HG02884 (cell line): ENCODE measurements at regions not wholly inside any gene's neighbourhood (a gene's known extent, or its start where the extent isn't known, plus 50 kb on each side); places are given as distances from the start of the nearest gene placed in this dataset.

ENCODE experiments used
- ATAC-seq: cut with Tn5 transposase; IDR thresholded peaks from one replicate; pipeline ENCODE4 v1.9.1; 2021; ENCODE audit warnings: mild to moderate bottlenecking, moderate library complexity; ENCODE audit not compliant: unreplicated experiment

GRCh38 chr12:62998454-62998853 lies 63.5 kb upstream of the PPM1H start:
- ATAC-seq = no peak

- no peak for ATAC-seq
These were observed 60.1 kb upstream of the PPM1H start for GRCh38 chr12:62995097-62995496.

GRCh38 chr12:62986844-62987243 lies 51.9 kb upstream of the PPM1H start:
- no peak for ATAC-seq
